ENCODE measurements at regions not wholly inside any gene's neighbourhood (a gene's known extent, or its start where the extent isn't known, plus 50 kb on each side); places are given as distances from the start of the nearest gene placed in this dataset.

DNA sequence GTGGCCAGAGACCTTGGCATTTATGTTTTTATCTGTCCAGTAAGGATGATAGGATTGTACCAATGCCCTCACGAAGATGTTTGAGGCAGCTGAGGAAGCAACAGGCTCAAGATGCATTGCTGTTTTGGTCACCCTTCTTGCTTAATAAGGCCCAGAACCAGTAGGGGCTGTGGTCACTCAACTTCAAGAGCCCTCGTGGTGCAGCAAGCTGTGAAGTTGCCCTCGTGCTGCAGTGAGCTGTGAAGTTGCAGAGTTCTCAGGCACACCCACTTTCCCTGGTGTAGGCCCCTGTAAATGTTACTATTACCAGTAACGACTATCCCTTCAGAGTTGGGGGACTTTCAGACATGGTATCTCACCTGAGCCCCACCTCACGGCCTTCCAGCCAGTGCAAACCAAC is 207.6 kb upstream of the LYZL1 start (continued):
- TF ChIP-seq, protein P1, sequence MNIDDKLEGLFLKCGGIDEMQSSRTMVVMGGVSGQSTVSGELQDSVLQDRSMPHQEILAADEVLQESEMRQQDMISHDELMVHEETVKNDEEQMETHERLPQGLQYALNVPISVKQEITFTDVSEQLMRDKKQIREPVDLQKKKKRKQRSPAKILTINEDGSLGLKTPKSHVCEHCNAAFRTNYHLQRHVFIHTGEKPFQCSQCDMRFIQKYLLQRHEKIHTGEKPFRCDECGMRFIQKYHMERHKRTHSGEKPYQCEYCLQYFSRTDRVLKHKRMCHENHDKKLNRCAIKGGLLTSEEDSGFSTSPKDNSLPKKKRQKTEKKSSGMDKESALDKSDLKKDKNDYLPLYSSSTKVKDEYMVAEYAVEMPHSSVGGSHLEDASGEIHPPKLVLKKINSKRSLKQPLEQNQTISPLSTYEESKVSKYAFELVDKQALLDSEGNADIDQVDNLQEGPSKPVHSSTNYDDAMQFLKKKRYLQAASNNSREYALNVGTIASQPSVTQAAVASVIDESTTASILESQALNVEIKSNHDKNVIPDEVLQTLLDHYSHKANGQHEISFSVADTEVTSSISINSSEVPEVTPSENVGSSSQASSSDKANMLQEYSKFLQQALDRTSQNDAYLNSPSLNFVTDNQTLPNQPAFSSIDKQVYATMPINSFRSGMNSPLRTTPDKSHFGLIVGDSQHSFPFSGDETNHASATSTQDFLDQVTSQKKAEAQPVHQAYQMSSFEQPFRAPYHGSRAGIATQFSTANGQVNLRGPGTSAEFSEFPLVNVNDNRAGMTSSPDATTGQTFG (tag by site-specific recombination; IDR thresholded peaks at IDR 0.05; ENCODE audit: borderline replicate concordance) = no peak
- TF ChIP-seq SP2 (tag by site-specific recombination; IDR thresholded peaks at IDR 0.05) = no peak
- TF ChIP-seq TSHZ1 (tag by site-specific recombination; IDR thresholded peaks at IDR 0.05; ENCODE audit: borderline replicate concordance) = no peak
- TF ChIP-seq ZNF18 (tag by site-specific recombination; IDR thresholded peaks at IDR 0.05) = no peak
- no peak for TF ChIP-seq ZSCAN16 (tag by site-specific recombination; IDR thresholded peaks at IDR 0.05)
- TF ChIP-seq, protein P2, sequence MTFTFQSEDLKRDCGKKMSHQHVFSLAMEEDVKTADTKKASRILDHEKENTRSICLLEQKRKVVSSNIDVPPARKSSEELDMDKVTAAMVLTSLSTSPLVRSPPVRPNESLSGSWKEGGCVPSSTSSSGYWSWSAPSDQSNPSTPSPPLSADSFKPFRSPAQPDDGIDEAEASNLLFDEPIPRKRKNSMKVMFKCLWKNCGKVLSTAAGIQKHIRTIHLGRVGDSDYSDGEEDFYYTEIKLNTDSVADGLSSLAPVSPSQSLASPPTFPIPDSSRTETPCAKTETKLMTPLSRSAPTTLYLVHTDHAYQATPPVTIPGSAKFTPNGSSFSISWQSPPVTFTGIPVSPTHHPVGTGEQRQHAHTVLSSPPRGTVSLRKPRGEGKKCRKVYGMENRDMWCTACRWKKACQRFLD (tag by site-specific recombination; IDR thresholded peaks at IDR 0.05) = no peak
- TF ChIP-seq ZNF354C (tag by site-specific recombination; IDR thresholded peaks at IDR 0.05; ENCODE audit: borderline replicate concordance, low read depth) = no peak
- TF ChIP-seq ZFP41 (tag by site-specific recombination; IDR thresholded peaks at IDR 0.05; ENCODE audit: borderline replicate concordance) = no peak
- no peak for TF ChIP-seq KLF17 (tag by site-specific recombination; IDR thresholded peaks at IDR 0.05)

GRCh38 chr10:29081951-29082685 is 206.8 kb upstream of the LYZL1 start:
- CTCF ChIA-PET = interaction anchor here (0.9 to 1.2 kb wide), 2 partner anchors 12 to 431 kb away, joined by 3 to 5 read pairs; no protein-coding TSS in a partner anchor
- Histone ChIP-seq H3K4me1 (ENCODE audit: control insufficient read depth, insufficient read depth, low read length) (peaks cover 3% of the 10 kb centered on the region; the same call in 1 of the 2 replicates), H3K36me3 (ENCODE audit: control insufficient read depth in 2 of 2, insufficient read depth in 1 of 2, low read length in 2 of 2) (no peaks in the 10 kb centered on the region), H3K9me3 (ENCODE audit: control insufficient read depth, insufficient read depth, low read depth, low read length) (no peaks in the 10 kb centered on the region), H3K27ac (ENCODE audit: extremely low read depth, low read depth, low read length) (no peak overlapping the region), H3K4me3 (ENCODE audit: low read depth, low read length) (no peak overlapping the region)
- TF ChIP-seq WT1 (tag by site-specific recombination; IDR thresholded peaks at IDR 0.05) (no peak), ZNF416 (tag by site-specific recombination; IDR thresholded peaks at IDR 0.05) (no peak), HOXD13 (CRISPR knock-in tag; IDR thresholded peaks at IDR 0.05; ENCODE audit: borderline replicate concordance) (no peak)
- TF ChIP-seq, protein P3, sequence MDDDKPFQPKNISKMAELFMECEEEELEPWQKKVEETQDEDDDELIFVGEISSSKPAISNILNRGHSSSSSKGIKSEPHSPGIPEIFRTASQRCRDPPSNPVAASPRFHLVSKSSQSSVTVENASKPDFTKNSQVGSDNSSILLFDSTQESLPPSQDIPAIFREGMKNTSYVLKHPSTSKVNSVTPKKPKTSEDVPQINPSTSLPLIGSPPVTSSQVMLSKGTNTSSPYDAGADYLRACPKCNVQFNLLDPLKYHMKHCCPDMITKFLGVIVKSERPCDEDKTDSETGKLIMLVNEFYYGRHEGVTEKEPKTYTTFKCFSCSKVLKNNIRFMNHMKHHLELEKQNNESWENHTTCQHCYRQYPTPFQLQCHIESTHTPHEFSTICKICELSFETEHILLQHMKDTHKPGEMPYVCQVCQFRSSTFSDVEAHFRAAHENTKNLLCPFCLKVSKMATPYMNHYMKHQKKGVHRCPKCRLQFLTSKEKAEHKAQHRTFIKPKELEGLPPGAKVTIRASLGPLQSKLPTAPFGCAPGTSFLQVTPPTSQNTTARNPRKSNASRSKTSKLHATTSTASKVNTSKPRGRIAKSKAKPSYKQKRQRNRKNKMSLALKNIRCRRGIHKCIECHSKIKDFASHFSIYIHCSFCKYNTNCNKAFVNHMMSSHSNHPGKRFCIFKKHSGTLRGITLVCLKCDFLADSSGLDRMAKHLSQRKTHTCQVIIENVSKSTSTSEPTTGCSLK (tag by site-specific recombination; IDR thresholded peaks at IDR 0.05) = no peak
- TF ChIP-seq, protein P4, sequence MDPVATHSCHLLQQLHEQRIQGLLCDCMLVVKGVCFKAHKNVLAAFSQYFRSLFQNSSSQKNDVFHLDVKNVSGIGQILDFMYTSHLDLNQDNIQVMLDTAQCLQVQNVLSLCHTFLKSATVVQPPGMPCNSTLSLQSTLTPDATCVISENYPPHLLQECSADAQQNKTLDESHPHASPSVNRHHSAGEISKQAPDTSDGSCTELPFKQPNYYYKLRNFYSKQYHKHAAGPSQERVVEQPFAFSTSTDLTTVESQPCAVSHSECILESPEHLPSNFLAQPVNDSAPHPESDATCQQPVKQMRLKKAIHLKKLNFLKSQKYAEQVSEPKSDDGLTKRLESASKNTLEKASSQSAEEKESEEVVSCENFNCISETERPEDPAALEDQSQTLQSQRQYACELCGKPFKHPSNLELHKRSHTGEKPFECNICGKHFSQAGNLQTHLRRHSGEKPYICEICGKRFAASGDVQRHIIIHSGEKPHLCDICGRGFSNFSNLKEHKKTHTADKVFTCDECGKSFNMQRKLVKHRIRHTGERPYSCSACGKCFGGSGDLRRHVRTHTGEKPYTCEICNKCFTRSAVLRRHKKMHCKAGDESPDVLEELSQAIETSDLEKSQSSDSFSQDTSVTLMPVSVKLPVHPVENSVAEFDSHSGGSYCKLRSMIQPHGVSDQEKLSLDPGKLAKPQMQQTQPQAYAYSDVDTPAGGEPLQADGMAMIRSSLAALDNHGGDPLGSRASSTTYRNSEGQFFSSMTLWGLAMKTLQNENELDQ (tag by site-specific recombination; IDR thresholded peaks at IDR 0.05; ENCODE audit: low read depth) = no peak
- POLR2A ChIA-PET = no interaction called here
